GM18870 (cell line): ENCODE measurements at regions not wholly inside any gene's neighbourhood (a gene's known extent, or its start where the extent isn't known, plus 50 kb on each side); places are given as distances from the start of the nearest gene placed in this dataset.
"Not testable (repeated sequence)": the region's sequence is repeated elsewhere in the genome, so short reads cannot be mapped to it uniquely, and the experiment has no call there.

Experiments used
- ATAC-seq: cut with Tn5 transposase; IDR thresholded peaks from one replicate; pipeline ENCODE4 v1.9.1; 2021; ENCODE audit warnings: moderate library complexity; ENCODE audit not compliant: unreplicated experiment

DNA sequence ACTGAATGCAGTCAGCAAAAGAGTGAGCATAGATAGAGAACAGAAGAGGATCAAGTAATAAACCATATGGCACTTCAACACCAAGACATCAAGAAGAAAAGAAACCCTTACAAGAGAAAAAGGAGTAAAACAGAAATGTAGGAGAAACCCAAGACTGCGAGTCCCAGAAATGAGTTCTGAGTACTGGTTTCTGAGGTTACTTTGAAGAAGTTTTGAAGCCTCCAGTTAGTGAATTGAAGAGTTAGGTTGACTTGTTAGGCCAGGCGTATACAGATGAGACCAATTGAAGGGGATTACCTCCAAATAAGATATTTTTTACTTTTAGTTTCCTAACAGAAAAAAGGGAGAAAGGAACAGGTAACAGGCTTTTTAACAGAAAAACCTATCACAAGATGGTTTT lies 162.2 kb upstream of the SSTR1 start:
- no peak for ATAC-seq

DNA sequence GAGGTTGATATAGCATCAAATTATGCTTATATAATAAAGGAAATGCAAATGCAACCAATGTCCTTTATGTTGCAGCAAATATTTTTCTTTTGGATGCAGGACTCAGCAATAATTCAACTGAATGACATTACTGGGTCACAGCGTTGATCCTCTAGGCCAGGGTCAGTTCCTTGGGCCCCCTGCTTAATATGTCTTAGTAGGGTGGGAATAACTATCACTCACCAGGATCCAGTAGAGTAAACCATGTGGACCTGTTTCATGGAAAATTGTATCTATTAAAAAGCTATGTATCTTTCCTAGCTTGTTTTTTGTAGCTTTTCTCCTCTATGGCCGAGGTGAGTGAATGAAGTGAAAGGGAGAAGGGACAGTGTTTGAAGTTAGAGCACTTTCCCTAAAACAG lies 161.5 kb upstream of the SSTR1 start:
- ATAC-seq, result no peak

- ATAC-seq, result no peak
Observed at GRCh38 chr14:38047195-38047902, 160.4 kb upstream of the SSTR1 start.

DNA sequence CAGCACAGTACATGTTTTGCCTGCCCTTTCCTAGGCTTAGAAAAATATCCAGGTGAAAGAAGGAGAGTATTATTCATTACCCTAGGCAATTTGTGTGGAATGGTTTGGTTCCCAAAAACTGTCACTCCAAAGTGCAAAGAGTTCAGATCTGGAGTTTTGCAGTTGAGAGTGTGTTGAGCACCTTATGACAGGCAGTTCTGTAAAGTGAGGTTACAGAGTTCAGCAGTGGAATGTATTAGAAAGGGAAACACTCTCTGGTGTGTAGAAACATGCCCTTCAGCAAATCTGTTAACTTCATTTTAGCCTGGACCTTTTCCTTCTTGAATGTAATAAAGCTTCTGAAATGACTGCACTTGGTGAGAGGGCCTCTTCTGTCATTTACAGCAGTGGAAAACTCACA lies 154.0 kb upstream of the SSTR1 start:
- no peak for ATAC-seq

- no peak for ATAC-seq
Observed at GRCh38 chr14:38056270-38056669, 151.4 kb upstream of the SSTR1 start.

GRCh38 chr14:38062223-38062622 lies 145.5 kb upstream of the SSTR1 start:
- not testable (repeated sequence) for ATAC-seq

DNA sequence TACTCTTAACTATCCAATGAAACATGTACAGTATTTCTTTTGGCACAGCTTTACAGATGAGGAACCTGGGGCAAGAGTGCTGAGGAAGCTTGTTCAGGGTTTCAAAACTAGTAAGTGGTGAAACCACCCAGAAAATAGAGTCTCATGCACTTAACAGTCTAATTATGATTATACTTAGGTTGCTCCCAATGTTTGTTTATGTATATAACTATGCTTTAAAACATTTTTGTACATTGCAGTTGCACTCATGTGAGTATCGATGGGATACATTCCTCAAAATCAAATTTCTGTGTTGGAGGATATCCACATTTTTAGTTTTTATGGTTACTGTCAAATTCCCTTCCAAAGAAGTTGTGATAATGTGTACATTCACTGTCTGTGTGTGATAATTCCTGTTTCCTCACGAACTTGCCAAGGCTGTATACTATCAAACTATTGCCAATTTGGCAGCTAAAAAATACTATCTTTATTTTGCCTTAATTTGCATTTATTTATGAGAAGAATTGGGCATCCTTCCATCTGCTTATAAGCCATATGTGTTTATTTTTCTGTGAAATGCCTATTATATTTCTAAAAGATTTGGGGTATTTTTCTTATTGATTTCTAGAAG lies 143.9 kb upstream of the SSTR1 start:
- ATAC-seq, result no peak

GRCh38 chr14:38065106-38065762 lies 142.5 kb upstream of the SSTR1 start:
- ATAC-seq, result peak; percentile 58

- no peak for ATAC-seq
Observed at GRCh38 chr14:38070061-38070588, 137.6 kb upstream of the SSTR1 start.

GRCh38 chr14:38073641-38074040 lies 134.1 kb upstream of the SSTR1 start:
- ATAC-seq, result peak; percentile 35

DNA sequence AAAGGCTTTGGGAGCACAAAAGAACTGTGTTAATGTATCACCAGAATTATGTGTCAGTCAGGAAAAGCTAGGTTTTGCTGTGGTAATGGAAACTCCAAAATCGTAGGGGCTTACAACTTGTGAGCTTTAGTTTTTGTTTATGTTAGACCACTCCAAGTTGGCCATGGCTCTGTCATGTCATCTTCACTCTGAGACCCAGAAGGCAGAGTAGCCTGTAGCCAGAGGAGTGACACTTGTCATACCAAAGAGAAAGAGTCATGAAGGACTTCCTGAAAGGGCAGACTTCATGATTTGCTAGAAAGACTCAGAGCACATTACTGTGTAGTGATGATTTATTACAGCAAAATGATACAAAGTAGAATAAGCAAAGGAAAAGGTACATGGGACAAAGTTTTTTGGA lies 133.6 kb upstream of the SSTR1 start:
- no peak for ATAC-seq

GRCh38 chr14:38074754-38075153 lies 132.9 kb upstream of the SSTR1 start:
- no peak for ATAC-seq

GRCh38 chr14:38078393-38078792 lies 129.3 kb upstream of the SSTR1 start:
- no peak for ATAC-seq

- ATAC-seq, result peak; percentile 96
Observed at GRCh38 chr14:38079268-38079667, 128.4 kb upstream of the SSTR1 start.

DNA sequence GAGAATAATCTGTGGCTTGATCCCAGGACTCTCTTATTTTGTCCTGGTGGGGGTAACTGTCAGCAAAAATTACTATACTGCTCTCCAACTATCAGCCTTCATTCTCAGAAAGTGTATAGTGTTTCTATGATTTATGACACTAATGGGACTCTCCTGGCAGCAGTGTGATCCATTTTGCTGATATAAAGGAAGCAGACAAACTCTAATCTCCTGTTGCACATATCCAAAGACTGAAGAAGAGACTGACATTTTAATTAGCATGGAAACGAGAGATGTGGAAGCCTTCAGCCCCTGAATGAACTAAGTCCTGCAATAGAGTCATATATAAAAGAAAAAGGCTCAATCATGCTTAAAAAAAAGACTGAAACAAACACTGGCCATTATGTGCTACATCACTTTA lies 127.8 kb upstream of the SSTR1 start:
- ATAC-seq, result no peak

- ATAC-seq, result no peak
Observed at GRCh38 chr14:38080696-38081095, 127.0 kb upstream of the SSTR1 start.

GRCh38 chr14:38083039-38083438 lies 124.7 kb upstream of the SSTR1 start:
- ATAC-seq, result no peak

- ATAC-seq, result no peak
Observed at GRCh38 chr14:38089123-38089522, 118.6 kb upstream of the SSTR1 start.

GRCh38 chr14:38090506-38090905 lies 117.2 kb upstream of the SSTR1 start:
- ATAC-seq, result peak; percentile 65

DNA sequence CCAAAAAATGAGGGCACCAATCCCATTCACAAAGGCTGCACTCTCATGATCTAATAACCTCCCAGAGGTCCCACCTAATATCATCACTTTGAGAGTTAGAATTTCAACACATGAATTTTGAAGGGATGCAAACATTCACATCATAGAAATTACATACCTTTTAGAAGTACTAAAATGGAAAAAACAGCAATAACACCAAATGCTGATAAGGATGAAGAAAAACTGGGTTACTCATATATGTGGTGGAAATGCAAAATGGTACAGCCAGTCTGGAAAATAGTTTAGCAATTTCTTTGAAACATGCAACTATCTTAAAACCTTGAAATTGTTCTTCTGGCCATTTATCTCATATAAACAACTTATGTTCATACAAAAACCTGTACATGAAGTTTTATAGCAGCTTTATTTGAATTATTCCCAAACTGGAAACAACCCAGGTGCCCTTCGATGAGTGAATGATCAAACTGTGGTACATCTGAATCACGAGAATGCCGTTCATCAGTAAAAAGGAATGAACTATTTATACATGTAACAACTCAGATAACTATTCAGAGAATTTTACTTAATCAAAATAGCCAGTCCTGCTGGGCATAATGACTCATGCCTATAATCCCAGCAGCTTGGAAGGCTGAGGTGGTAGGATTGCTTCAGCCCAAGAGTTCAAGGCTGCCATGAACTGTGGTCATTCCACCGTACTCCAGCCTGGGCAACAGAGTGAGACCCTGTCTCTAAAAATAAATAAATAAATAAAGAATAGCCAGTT lies 109.4 kb upstream of the SSTR1 start:
- ATAC-seq, result no peak

DNA sequence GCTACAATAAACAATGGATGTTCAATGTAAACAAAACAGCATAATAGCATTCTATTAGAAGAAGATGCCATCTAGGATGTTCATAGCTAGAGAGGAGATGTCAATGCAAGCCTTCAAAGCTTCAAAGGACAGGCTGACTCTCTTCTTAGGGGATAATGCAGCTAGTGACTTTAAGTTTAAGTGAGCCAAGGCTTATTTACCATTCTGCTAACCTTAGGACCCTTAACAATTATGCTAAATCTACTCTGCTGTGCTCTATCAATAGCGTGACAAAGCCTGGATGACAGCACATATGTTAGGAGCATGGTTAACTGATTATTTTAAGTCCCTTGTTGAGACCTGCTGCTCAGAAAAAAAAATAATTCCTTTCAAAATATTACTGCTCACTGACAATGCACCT lies 106.0 kb upstream of the SSTR1 start:
- ATAC-seq, result no peak
